HS-27A (cell line): ENCODE measurements at regions not wholly inside any gene's neighbourhood (a gene's known extent, or its start where the extent isn't known, plus 50 kb on each side); places are given as distances from the start of the nearest gene placed in this dataset.
"Not testable (repeated sequence)": the region's sequence is repeated elsewhere in the genome, so short reads cannot be mapped to it uniquely, and the experiment has no call there.

Source experiments
- DNase-seq: peaks from one replicate; pipeline ENCODE4 v3.0.0-alpha.2; 2012; ENCODE audit warnings: low read depth, missing footprints

GRCh38 chr3:72276806-72277205, 491.9 kb upstream of the PROK2 start:
- no peak for DNase-seq

- DNase-seq: no peak
Observed at GRCh38 chr3:72275331-72275751, 490.4 kb upstream of the PROK2 start.

GRCh38 chr3:72274493-72275330, 489.8 kb upstream of the PROK2 start:
- DNase-seq: peak; percentile 46

GRCh38 chr3:72273615-72274014, 488.7 kb upstream of the PROK2 start:
- peak; percentile 42 for DNase-seq

GRCh38 chr3:72272356-72272755, 487.4 kb upstream of the PROK2 start:
- no peak for DNase-seq

- DNase-seq: no peak
Observed at GRCh38 chr3:72271923-72272322, 487.0 kb upstream of the PROK2 start.

GRCh38 chr3:72271216-72271615, 486.3 kb upstream of the PROK2 start:
- DNase-seq: no peak

GRCh38 chr3:72270730-72271129, 485.8 kb upstream of the PROK2 start:
- no peak for DNase-seq

GRCh38 chr3:72270072-72270681, 485.2 kb upstream of the PROK2 start:
- DNase-seq: peak; percentile 83

GRCh38 chr3:72269475-72269874, 484.5 kb upstream of the PROK2 start:
- DNase-seq: no peak

- not testable (repeated sequence) for DNase-seq
Observed at GRCh38 chr3:72266921-72267524, 482.1 kb upstream of the PROK2 start.

GRCh38 chr3:72266016-72266370, 481.0 kb upstream of the PROK2 start:
- no peak for DNase-seq

GRCh38 chr3:72265256-72266015, 480.5 kb upstream of the PROK2 start:
- DNase-seq: no peak

GRCh38 chr3:72263223-72263990, 478.5 kb upstream of the PROK2 start:
- no peak for DNase-seq

GRCh38 chr3:72262736-72263135, 477.8 kb upstream of the PROK2 start:
- no peak for DNase-seq

GRCh38 chr3:72261566-72262564, 476.9 kb upstream of the PROK2 start:
- no peak for DNase-seq

- DNase-seq: no peak
Observed at GRCh38 chr3:72260588-72260910, 475.6 kb upstream of the PROK2 start.

GRCh38 chr3:72259755-72260587, 475.0 kb upstream of the PROK2 start:
- DNase-seq: no peak

- no peak for DNase-seq
Observed at GRCh38 chr3:72258361-72259141, 473.6 kb upstream of the PROK2 start.
